ENCODE measurements at regions not wholly inside any gene's neighbourhood (a gene's known extent, or its start where the extent isn't known, plus 50 kb on each side); places are given as distances from the start of the nearest gene placed in this dataset.

DNA sequence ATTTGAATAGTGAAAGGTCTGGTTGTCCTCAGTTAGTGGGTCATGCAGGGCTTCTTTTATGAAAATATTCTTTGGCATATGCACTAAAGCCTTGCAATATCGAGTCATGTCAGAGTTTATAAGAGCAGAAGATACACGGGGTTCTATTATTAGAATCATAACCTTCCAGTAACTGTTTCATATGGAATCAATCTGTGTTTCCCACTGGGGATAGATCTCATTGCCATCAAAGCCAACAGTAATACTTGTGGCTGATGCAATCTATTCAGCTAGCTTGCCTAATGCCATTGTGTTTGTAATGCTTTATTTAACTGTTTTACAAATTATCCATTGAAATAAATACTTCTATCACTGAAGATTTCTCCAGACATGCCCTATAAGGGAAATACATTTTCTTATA is 746.9 kb upstream of the PCDH9 start:
- H3K27me3 ChIP-seq (ENCODE audit: insufficient read depth), result no peaks in the 10 kb centered on the region
- TF ChIP-seq RXRA (IDR thresholded peaks at IDR 0.05; ENCODE audit: borderline replicate concordance, low read depth) (no peak), GATA2 (CRISPR knock-in tag; IDR thresholded peaks at IDR 0.05) (no peak), SIN3A (IDR thresholded peaks at IDR 0.05; ENCODE audit: borderline replicate concordance, low read depth, low read length) (no peak), USF1 (IDR thresholded peaks at IDR 0.05; ENCODE audit: borderline replicate concordance, low read depth) (no peak), FOXM1 (IDR thresholded peaks at IDR 0.05; ENCODE audit: low read depth) (no peak)
- TF ChIP-seq, protein P1, sequence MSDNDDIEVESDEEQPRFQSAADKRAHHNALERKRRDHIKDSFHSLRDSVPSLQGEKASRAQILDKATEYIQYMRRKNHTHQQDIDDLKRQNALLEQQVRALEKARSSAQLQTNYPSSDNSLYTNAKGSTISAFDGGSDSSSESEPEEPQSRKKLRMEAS (IDR thresholded peaks at IDR 0.05; ENCODE audit: low read depth), result no peak
- no peaks in the 10 kb centered on the region for H3F3A ChIP-seq (replicated peaks; ENCODE audit: insufficient read depth)
- no peaks in the 10 kb centered on the region for H3K9me2 ChIP-seq
- no peak overlapping the region for H3K27ac ChIP-seq (ENCODE audit: low read depth in 2 of 2, low read length in 1 of 2)
- POLR2A ChIA-PET, result no interaction called here
- whole genome bisulfite sequencing (ENCODE audit: low lambda C conversion rate), result 4% methylated on average over 2 of the region's 2 CpGs
- H3K9ac ChIP-seq, result no peak overlapping the region
- CTCF ChIA-PET, result interaction anchor here (0.6 kb wide), 1 partner anchor 280 kb away, joined by 3 read pairs; no protein-coding TSS in a partner anchor
- no peak overlapping the region for H3K4me3 ChIP-seq (ENCODE audit: low read depth in 2 of 2, low read length in 1 of 2)
- H3K4me1 ChIP-seq (ENCODE audit: control insufficient read depth in 1 of 2, insufficient read depth in 2 of 2, low read depth in 1 of 2, low read length in 1 of 2), result no peaks in the 10 kb centered on the region; a peak in 1 of 4 replicates
- H2AFZ ChIP-seq (ENCODE audit: low read depth), result no peak overlapping the region
- H3K79me2 ChIP-seq (ENCODE audit: insufficient read depth), result no peaks in the 10 kb centered on the region
- no peaks in the 10 kb centered on the region for H4K20me1 ChIP-seq (ENCODE audit: insufficient read depth)
- H3K36me3 ChIP-seq (replicated peaks in 1 of 2; ENCODE audit: control insufficient read depth in 1 of 2, insufficient read depth in 2 of 2, low read length in 1 of 2), result no peaks in the 10 kb centered on the region
- DNase-seq, result no peak
- H3K4me2 ChIP-seq, result no peak overlapping the region
- H3K9me3 ChIP-seq, result no peaks in the 10 kb centered on the region

GRCh38 chr13:67971291-67971690 is 741.2 kb upstream of the PCDH9 start:
- WGBS (ENCODE audit: low lambda C conversion rate), result 50% methylated on average over 5 of the region's 5 CpGs
- CTCF ChIA-PET, result interaction anchor here (1.0 kb wide), 1 partner anchor 11 kb away, joined by 3 read pairs; no protein-coding TSS in a partner anchor
- peak overlapping the region in 1 of 2 experiments; percentile 8; a peak in 1 of 4 replicates for H3K27ac ChIP-seq (ENCODE audit: low read depth in 2 of 2, low read length in 1 of 2)
- no peaks in the 10 kb centered on the region for H4K20me1 ChIP-seq (ENCODE audit: insufficient read depth)
- H3K4me3 ChIP-seq (ENCODE audit: low read depth in 2 of 2, low read length in 1 of 2), result no peak overlapping the region
- H3F3A ChIP-seq (replicated peaks; ENCODE audit: insufficient read depth), result no peaks in the 10 kb centered on the region
- H2AFZ ChIP-seq (ENCODE audit: low read depth), result no peak overlapping the region
- no peak for DNase-seq
- no peaks in the 10 kb centered on the region for H3K79me2 ChIP-seq (ENCODE audit: insufficient read depth)
- POLR2A ChIA-PET, result no interaction called here
- H3K9me2 ChIP-seq, result no peaks in the 10 kb centered on the region
- no peaks in the 10 kb centered on the region for H3K9me3 ChIP-seq
- no peaks in the 10 kb centered on the region for H3K36me3 ChIP-seq (replicated peaks in 1 of 2; ENCODE audit: control insufficient read depth in 1 of 2, insufficient read depth in 2 of 2, low read length in 1 of 2)
- no peak overlapping the region for H3K4me2 ChIP-seq
- no peaks in the 10 kb centered on the region for H3K27me3 ChIP-seq (ENCODE audit: insufficient read depth)
- H3K9ac ChIP-seq, result no peak overlapping the region
- no peaks in the 10 kb centered on the region; a peak in 1 of 4 replicates for H3K4me1 ChIP-seq (ENCODE audit: control insufficient read depth in 1 of 2, insufficient read depth in 2 of 2, low read depth in 1 of 2, low read length in 1 of 2)
- TF ChIP-seq TEAD4 (IDR thresholded peaks at IDR 0.05; ENCODE audit: borderline replicate concordance, insufficient read depth), result no peak
- TF ChIP-seq RXRA (IDR thresholded peaks at IDR 0.05; ENCODE audit: borderline replicate concordance, low read depth), result no peak
- TF ChIP-seq SIN3A (IDR thresholded peaks at IDR 0.05; ENCODE audit: borderline replicate concordance, low read depth, low read length), result no peak
- TF ChIP-seq REST (IDR thresholded peaks at IDR 0.05; ENCODE audit: low read depth, low read length), result no peak
- no peak for TF ChIP-seq MEF2A (IDR thresholded peaks at IDR 0.05; ENCODE audit: borderline replicate concordance, low read depth)
- no peak for TF ChIP-seq RFX5 (IDR thresholded peaks at IDR 0.05; ENCODE audit: low read length)
- TF ChIP-seq, protein P2, sequence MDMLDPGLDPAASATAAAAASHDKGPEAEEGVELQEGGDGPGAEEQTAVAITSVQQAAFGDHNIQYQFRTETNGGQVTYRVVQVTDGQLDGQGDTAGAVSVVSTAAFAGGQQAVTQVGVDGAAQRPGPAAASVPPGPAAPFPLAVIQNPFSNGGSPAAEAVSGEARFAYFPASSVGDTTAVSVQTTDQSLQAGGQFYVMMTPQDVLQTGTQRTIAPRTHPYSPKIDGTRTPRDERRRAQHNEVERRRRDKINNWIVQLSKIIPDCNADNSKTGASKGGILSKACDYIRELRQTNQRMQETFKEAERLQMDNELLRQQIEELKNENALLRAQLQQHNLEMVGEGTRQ (IDR thresholded peaks at IDR 0.05; ENCODE audit: borderline replicate concordance, low read depth, low read length), result no peak
- no peak for TF ChIP-seq EZH2phosphoT487 (IDR thresholded peaks at IDR 0.05; ENCODE audit: borderline replicate concordance, low read depth)
- TF ChIP-seq RAD21 (IDR thresholded peaks at IDR 0.05; ENCODE audit: low read length), result no peak
- TF ChIP-seq RCOR1 (IDR thresholded peaks at IDR 0.05; ENCODE audit: low read length), result no peak
- no peak for TF ChIP-seq FOXM1 (IDR thresholded peaks at IDR 0.05; ENCODE audit: low read depth)

Data from SK-N-SH (cell line).